Rectal smooth muscle tissue (tissue), 1 donor: ENCODE measurements at regions not wholly inside any gene's neighbourhood (a gene's known extent, or its start where the extent isn't known, plus 50 kb on each side); places are given as distances from the start of the nearest gene placed in this dataset.

Source experiments
- H3K27ac ChIP-seq: one replicate; pipeline ENCODE4 v1.7.0; 2013; ENCODE audit warnings: low read depth, low read length, inconsistent platforms
- H3K27me3 ChIP-seq: one replicate; pipeline ENCODE4 v1.7.0; 2013; ENCODE audit warnings: low read length; ENCODE audit not compliant: control insufficient read depth, insufficient read depth
- H3K36me3 ChIP-seq: one replicate; pipeline ENCODE4 v1.7.0; 2013; ENCODE audit warnings: low read length; ENCODE audit not compliant: control insufficient read depth, insufficient read depth
- H3K4me1 ChIP-seq: one replicate; pipeline ENCODE4 v1.7.0; 2013; ENCODE audit warnings: low read length; ENCODE audit not compliant: control insufficient read depth, insufficient read depth
- H3K4me3 ChIP-seq: one replicate; pipeline ENCODE4 v1.7.0; 2013; ENCODE audit warnings: low read length
- H3K9ac ChIP-seq: one replicate; pipeline ENCODE4 v1.7.0; 2013; ENCODE audit warnings: low read length

DNA sequence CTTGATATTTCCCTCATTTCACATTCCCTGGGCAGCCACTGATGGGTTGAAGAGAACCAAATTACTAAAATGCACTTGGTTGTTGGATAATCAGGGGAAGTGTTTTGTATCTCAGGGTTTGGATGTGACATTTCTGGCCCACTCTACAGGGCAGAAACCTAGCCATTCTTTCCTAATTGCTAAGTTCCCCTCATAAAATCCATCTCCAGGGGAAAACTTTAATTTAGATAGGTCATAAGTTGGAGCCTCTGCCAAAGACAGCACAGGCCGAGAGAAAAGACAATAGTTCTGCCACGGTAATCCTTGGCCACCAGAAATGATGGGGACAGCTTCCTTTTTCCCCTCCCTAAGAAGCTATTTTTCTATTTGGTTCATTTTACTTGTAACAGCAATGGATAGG, 192.7 kb upstream of the C1QTNF7 start:
- H3K9ac ChIP-seq: no peak overlapping the region
- H3K27me3 ChIP-seq: no peaks in the 10 kb centered on the region
- H3K4me1 ChIP-seq: peaks cover 10% of the 10 kb centered on the region
- H3K27ac ChIP-seq: no peak overlapping the region
- H3K4me3 ChIP-seq: no peak overlapping the region
- no peaks in the 10 kb centered on the region for H3K36me3 ChIP-seq

DNA sequence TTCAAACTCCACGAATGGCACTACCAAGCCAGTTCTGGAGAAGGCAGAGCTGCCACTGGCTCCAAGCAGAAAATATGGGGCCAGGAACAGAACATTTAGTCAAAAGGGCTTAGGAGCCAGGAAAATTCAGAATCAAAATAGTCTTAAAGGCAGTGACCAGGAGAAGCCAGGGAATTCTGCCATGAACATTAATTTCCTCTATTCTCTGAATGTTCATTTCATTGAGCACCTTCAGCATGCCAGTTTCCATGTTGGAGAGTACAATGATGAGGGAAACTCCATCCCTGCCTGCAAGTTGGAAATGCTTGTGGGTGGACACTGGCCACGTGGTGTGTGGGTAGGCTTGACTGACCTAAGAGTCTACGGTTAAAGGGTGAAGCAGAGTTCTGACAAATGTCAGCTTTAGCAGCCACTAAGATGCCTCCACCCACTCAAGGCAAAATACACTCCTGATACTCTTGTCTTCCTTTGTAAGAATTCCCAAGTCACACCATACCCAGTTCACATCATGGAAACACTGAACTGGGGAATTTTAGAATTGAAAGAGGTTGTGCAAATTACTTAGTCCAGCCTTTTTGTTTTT, 190.1 kb upstream of the C1QTNF7 start:
- Histone ChIP-seq H3K4me1 (peaks cover 5% of the 10 kb centered on the region), H3K27me3 (no peaks in the 10 kb centered on the region), H3K9ac (no peak overlapping the region), H3K4me3 (no peak overlapping the region), H3K27ac (no peak overlapping the region), H3K36me3 (no peaks in the 10 kb centered on the region)

DNA sequence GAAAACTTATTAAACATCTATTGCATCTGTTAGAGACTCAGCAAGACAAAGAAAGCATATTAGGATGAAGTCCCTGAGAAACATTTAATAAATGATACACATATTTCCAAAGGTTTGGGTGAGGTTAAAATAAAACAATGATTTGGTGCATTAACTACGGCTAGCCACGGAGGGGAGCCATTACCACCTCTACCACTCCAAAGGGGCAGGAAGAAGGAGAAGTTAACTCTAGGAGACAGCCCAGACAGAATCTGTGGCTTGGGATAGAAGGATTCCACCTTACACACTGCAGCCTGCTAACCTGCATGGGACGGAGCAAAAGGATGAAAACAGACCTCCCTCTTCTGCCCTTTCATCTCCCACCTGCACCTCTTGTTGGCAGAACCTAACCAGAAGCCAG, 189.1 kb upstream of the C1QTNF7 start:
- Histone ChIP-seq H3K27me3 (no peaks in the 10 kb centered on the region), H3K36me3 (no peaks in the 10 kb centered on the region), H3K4me1 (peaks cover 2% of the 10 kb centered on the region), H3K27ac (no peak overlapping the region), H3K9ac (no peak overlapping the region), H3K4me3 (no peak overlapping the region)

DNA sequence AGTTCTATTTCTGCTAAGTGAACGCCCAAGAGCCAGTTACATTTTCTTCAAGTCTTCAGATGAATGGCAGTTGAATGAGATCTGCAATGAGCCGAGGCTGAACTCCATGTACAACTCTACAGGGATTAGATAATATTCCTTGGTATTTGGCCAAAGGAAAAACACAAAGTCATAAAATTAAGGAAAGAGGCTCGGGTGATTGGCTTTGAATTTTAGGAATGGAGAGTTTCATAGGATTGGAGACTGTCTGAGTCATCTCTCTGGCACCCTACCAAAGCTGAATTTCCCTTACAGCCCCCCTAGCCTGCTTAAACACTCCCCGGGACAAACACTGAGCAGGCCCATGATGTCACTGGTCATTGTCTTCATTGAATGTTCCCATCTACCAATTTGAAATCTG, 188.0 kb upstream of the C1QTNF7 start:
- no peak overlapping the region for H3K9ac ChIP-seq
- peaks cover 2% of the 10 kb centered on the region for H3K4me1 ChIP-seq
- H3K4me3 ChIP-seq: no peak overlapping the region
- no peaks in the 10 kb centered on the region for H3K36me3 ChIP-seq
- no peak overlapping the region for H3K27ac ChIP-seq
- H3K27me3 ChIP-seq: no peaks in the 10 kb centered on the region

DNA sequence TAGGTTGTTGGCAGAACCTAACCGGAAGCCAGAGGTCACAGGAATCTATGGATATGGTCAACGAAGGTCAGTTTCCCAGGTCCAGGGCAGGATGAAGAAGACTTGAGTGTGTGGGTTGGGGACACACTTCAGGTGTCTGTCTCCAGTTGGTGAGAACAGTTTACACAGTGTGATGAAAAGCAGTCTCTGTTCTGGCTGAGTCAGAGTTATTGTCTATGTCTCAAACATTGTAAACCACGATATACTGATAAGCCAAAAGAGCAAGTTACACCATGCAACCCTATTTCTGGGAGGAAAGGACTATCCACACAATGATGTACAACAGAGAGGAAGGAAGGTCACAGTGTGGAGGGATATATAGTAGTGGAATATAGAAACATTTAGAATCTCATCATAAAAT, 187.1 kb upstream of the C1QTNF7 start:
- H3K27ac ChIP-seq: no peak overlapping the region
- no peaks in the 10 kb centered on the region for H3K36me3 ChIP-seq
- no peak overlapping the region for H3K9ac ChIP-seq
- no peak overlapping the region for H3K4me3 ChIP-seq
- no peaks in the 10 kb centered on the region for H3K27me3 ChIP-seq
- H3K4me1 ChIP-seq: peaks cover 2% of the 10 kb centered on the region

DNA sequence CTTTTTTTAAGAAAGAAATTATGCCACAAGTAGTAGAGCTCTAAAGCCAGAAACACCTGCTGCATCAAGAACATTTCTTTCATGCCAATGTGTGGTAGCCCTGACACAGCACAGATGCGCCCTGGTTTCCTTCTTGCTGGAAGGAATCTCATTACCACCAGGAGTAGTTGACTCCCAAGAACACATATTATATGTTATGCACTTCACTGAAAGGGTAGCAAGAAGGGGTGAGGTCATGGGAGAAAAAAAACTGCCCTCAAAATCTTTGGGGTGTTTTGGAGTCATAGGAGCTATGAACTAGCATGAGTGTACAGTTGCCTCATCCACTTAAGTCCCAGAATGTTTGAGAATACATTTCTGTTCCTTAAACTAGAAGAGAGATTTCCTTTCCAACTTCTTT, 185.8 kb upstream of the C1QTNF7 start:
- H3K9ac ChIP-seq: no peak overlapping the region
- H3K27me3 ChIP-seq: no peaks in the 10 kb centered on the region
- no peaks in the 10 kb centered on the region for H3K36me3 ChIP-seq
- H3K4me3 ChIP-seq: no peak overlapping the region
- no peak overlapping the region for H3K27ac ChIP-seq
- peaks cover 2% of the 10 kb centered on the region for H3K4me1 ChIP-seq

DNA sequence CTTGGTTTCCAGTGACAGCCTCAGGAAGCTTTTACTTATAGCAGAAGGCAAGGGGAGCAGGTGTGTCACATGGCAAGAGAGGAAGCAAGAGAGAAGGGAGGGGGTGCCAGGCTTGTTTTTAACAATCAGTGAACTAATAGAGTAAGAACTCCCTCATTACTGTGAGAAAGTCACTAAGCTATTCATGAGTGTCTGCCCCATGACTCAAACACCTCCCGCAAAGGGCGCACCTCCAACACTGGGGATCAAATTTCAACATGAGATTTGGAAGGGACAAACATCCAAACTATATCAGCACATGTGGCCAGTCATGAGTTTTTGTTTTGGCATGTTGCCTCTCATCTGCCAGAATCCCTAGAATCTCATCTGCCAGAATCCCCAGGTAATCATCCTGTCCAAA, 183.5 kb upstream of the C1QTNF7 start:
- Histone ChIP-seq H3K4me3 (no peak overlapping the region), H3K9ac (no peak overlapping the region), H3K27ac (no peak overlapping the region), H3K36me3 (no peaks in the 10 kb centered on the region), H3K4me1 (peaks cover 1% of the 10 kb centered on the region), H3K27me3 (no peaks in the 10 kb centered on the region)

DNA sequence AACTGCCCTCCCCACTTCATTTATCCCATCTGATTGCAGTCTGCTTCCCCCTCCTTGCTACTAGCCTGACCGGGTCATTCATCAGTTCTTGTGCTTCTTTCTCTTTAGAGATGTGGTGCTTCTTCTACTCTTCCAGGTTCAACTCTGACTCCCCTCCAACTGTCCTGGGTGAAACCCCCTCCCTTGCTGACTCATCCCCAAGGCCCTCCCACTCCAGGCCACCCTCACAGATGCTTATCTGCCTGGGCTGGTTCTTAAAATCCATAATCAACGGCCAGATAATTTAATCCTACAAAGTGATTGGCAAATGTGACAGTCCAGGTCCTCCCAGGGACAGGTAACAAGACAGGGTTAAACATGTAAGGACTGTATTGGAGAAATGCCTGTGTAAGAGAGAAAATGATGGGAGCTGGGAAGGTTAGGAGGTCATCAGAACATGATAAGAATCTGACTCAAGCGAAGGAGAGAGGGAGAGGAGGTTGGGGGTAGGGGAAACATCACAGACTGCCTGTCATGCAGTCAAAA, 182.8 kb upstream of the C1QTNF7 start:
- no peak overlapping the region for H3K27ac ChIP-seq
- no peak overlapping the region for H3K4me3 ChIP-seq

DNA sequence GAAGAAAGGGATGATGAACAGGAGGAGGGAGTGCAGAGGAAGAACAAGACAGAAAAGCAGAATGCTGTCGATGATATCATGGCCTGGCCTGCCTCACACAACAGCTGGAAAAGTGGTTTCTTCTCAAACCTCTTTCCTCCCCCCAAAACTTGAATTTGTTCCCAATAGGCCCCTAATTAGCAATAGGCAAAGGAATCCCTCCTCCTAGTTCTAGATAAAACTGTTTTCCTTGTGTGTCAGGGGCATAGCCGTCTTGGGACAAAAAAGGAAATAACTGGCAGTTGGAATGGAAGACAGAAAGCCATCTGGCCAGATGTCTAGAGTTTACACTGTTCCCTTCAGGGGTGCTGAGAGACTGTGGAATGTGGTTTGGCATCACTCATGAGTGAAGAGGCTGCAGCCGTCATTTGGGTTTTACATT, 177.8 kb upstream of the C1QTNF7 start:
- H3K4me1 ChIP-seq: no peaks in the 10 kb centered on the region
- no peaks in the 10 kb centered on the region for H3K27me3 ChIP-seq
- H3K4me3 ChIP-seq: no peak overlapping the region
- no peak overlapping the region for H3K9ac ChIP-seq
- H3K27ac ChIP-seq: no peak overlapping the region
- H3K36me3 ChIP-seq: no peaks in the 10 kb centered on the region

More for the DNA sequence above, 182.8 kb upstream of the C1QTNF7 start:
- Histone ChIP-seq H3K27me3 (no peaks in the 10 kb centered on the region), H3K36me3 (no peaks in the 10 kb centered on the region), H3K4me1 (no peaks in the 10 kb centered on the region), H3K9ac (no peak overlapping the region)

DNA sequence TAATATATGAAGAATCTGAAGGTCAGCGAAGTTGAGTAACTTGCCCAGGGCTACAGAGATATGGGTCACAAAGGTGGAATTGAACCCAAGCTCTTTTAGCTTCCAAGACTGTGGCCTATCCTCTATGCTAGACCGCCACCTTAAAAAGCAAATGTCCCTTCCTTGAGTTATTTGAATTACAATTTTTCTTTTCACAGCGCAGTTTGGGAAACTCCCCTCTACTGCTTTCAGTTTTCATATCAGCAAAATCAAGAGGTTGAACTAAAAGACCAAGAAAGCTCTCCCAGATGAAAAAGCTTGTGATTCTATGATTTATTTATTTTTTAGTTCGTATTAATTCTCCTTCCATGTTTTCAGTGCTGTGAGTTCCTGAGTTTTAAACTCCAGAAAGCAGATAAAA, 174.5 kb upstream of the C1QTNF7 start:
- Histone ChIP-seq H3K27me3 (no peaks in the 10 kb centered on the region), H3K9ac (no peak overlapping the region), H3K27ac (no peak overlapping the region), H3K4me3 (no peak overlapping the region), H3K4me1 (no peaks in the 10 kb centered on the region), H3K36me3 (no peaks in the 10 kb centered on the region)

DNA sequence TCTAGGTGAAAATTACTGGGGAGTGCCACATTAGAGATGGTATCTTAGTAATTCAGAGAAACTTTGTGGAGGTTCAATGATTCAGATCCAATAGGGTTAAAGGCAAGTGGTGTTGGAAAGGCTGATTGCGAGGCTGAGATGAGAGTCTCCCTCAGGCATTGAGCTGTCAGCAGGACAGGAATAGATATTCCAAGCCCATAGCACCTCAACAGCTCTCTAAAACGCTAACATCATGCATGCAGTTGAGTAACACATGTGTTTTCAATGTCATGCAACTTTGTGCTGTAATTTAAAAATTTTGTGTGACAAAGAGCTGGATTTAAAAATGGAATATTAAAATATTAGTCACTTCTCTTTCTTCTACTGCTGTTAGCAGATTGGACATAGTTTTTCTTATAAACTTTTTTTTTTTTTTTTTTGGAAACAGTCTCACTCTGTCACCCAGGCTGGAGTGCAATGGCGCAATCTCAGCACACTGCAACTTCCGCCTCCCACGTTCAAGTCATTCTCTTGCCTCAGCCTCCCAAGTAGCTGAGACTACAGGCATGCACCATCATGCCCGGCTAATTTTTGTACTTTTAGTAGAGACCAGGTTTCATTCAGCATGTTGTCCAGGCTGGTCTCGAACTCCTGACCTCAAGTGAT, 173.5 kb upstream of the C1QTNF7 start:
- Histone ChIP-seq H3K36me3 (no peaks in the 10 kb centered on the region), H3K27ac (no peak overlapping the region), H3K27me3 (no peaks in the 10 kb centered on the region), H3K4me3 (no peak overlapping the region), H3K9ac (no peak overlapping the region), H3K4me1 (no peaks in the 10 kb centered on the region)

DNA sequence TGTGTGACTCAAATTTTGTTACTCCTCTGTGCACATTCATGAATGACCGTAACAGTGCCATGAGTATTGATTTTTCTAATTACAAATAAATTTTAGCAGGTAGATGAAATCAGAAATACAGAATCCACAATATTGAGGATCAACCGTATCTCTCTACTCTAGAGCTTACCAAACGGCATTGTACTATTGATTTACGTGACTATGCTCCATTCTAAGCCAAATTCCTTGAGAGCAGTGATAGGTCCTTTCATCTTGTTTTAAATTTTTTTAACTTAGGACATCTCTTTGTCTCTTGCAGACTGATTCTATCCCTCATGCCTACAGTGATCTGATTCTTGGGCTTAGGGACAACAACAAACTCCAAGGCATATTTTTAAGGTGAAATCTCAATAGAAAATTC, 172.3 kb upstream of the C1QTNF7 start:
- Histone ChIP-seq H3K36me3 (no peaks in the 10 kb centered on the region), H3K27me3 (no peaks in the 10 kb centered on the region), H3K4me3 (no peak overlapping the region), H3K27ac (no peak overlapping the region), H3K4me1 (no peaks in the 10 kb centered on the region), H3K9ac (no peak overlapping the region)

DNA sequence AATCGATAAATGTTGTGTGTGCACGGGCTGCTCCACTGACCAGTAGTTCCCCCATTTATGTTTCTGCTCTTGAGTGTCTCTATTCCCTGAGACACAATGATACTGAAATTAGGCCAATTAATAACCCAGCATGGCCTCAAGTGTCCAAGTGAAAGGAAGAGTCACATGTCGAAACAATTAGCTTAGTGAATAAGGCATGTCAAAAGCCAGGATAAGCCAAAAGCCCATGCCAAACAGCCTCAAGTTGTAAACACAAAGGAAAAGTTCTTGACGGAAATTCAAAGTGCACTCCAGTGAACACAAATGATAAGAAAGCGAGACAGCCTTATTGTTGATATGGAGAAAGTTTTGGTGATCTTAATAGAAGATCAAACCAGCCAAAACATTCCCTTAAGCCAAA, 167.1 kb upstream of the C1QTNF7 start:
- Histone ChIP-seq H3K4me3 (no peak overlapping the region), H3K27me3 (no peaks in the 10 kb centered on the region), H3K4me1 (no peaks in the 10 kb centered on the region), H3K9ac (no peak overlapping the region), H3K36me3 (no peaks in the 10 kb centered on the region), H3K27ac (no peak overlapping the region)
